ENCODE measurements at regions not wholly inside any gene's neighbourhood (a gene's known extent, or its start where the extent isn't known, plus 50 kb on each side); places are given as distances from the start of the nearest gene placed in this dataset.
"Not testable (repeated sequence)": the region's sequence is repeated elsewhere in the genome, so short reads cannot be mapped to it uniquely, and the experiment has no call there.

- H3K27me3 ChIP-seq (ENCODE audit: control insufficient read depth, insufficient read depth); H3K4me1 ChIP-seq (ENCODE audit: control insufficient read depth, insufficient read depth, low read length); intact Hi-C loops (cut with DNase I); DNase-seq; H3K27ac ChIP-seq (ENCODE audit: low read length); H3K9me3 ChIP-seq (ENCODE audit: control insufficient read depth, low read length); H3K4me3 ChIP-seq (ENCODE audit: low read length): not testable (repeated sequence)
- peak; percentile 84 to 92 for ATAC-seq
- no CpG with 5 or more reads among the region's 26 CpGs for whole genome bisulfite sequencing
Observed at GRCh38 chr1:120277428-120278258, 101.3 kb upstream of the SEC22B start.

GRCh38 chr1:120276710-120277109 is 100.4 kb upstream of the SEC22B start:
- no CpG with 5 or more reads among the region's 5 CpGs for WGBS
- DNase-seq; H3K27me3 ChIP-seq (ENCODE audit: control insufficient read depth, insufficient read depth); H3K9me3 ChIP-seq (ENCODE audit: control insufficient read depth, low read length); H3K4me3 ChIP-seq (ENCODE audit: low read length); intact Hi-C loops (cut with DNase I); H3K27ac ChIP-seq (ENCODE audit: low read length); H3K4me1 ChIP-seq (ENCODE audit: control insufficient read depth, insufficient read depth, low read length): not testable (repeated sequence)
- peak; percentile 42 to 57 for ATAC-seq

- WGBS = no CpG with 5 or more reads among the region's 3 CpGs
- intact Hi-C loops (cut with DNase I); ATAC-seq; DNase-seq; H3K9me3 ChIP-seq (ENCODE audit: control insufficient read depth, low read length); H3K4me3 ChIP-seq (ENCODE audit: low read length); H3K4me1 ChIP-seq (ENCODE audit: control insufficient read depth, insufficient read depth, low read length); H3K27me3 ChIP-seq (ENCODE audit: control insufficient read depth, insufficient read depth); H3K27ac ChIP-seq (ENCODE audit: low read length): not testable (repeated sequence)
Observed at GRCh38 chr1:120274438-120274837, 98.1 kb upstream of the SEC22B start.

GRCh38 chr1:120273363-120273762 is 97.0 kb upstream of the SEC22B start:
- WGBS = 34% methylated on average over 2 of the region's 4 CpGs
- H3K4me3 ChIP-seq (ENCODE audit: low read length); H3K27me3 ChIP-seq (ENCODE audit: control insufficient read depth, insufficient read depth); H3K27ac ChIP-seq (ENCODE audit: low read length); ATAC-seq; DNase-seq; H3K9me3 ChIP-seq (ENCODE audit: control insufficient read depth, low read length); intact Hi-C loops (cut with DNase I); H3K4me1 ChIP-seq (ENCODE audit: control insufficient read depth, insufficient read depth, low read length): not testable (repeated sequence)

- H3K9me3 ChIP-seq (ENCODE audit: control insufficient read depth, low read length); H3K27me3 ChIP-seq (ENCODE audit: control insufficient read depth, insufficient read depth); intact Hi-C loops (cut with DNase I); ATAC-seq; H3K27ac ChIP-seq (ENCODE audit: low read length); H3K4me1 ChIP-seq (ENCODE audit: control insufficient read depth, insufficient read depth, low read length); H3K4me3 ChIP-seq (ENCODE audit: low read length); DNase-seq: not testable (repeated sequence)
- WGBS = no CpG with 5 or more reads among the region's 3 CpGs
Observed at GRCh38 chr1:120272242-120272641, 95.9 kb upstream of the SEC22B start.

GRCh38 chr1:120271561-120272221 is 95.4 kb upstream of the SEC22B start:
- H3K27ac ChIP-seq (ENCODE audit: low read length); intact Hi-C loops (cut with DNase I); H3K27me3 ChIP-seq (ENCODE audit: control insufficient read depth, insufficient read depth); H3K4me1 ChIP-seq (ENCODE audit: control insufficient read depth, insufficient read depth, low read length); H3K4me3 ChIP-seq (ENCODE audit: low read length); DNase-seq; H3K9me3 ChIP-seq (ENCODE audit: control insufficient read depth, low read length); ATAC-seq: not testable (repeated sequence)
- WGBS = no CpG with 5 or more reads among the region's 5 CpGs

GRCh38 chr1:120267894-120268551 is 91.7 kb upstream of the SEC22B start:
- H3K4me1 ChIP-seq (ENCODE audit: control insufficient read depth, insufficient read depth, low read length); ATAC-seq; H3K9me3 ChIP-seq (ENCODE audit: control insufficient read depth, low read length); H3K27ac ChIP-seq (ENCODE audit: low read length); intact Hi-C loops (cut with DNase I); DNase-seq; H3K27me3 ChIP-seq (ENCODE audit: control insufficient read depth, insufficient read depth); H3K4me3 ChIP-seq (ENCODE audit: low read length): not testable (repeated sequence)
- no CpG with 5 or more reads among the region's 1 CpG for WGBS

- H3K4me1 ChIP-seq (ENCODE audit: control insufficient read depth, insufficient read depth, low read length); H3K27ac ChIP-seq (ENCODE audit: low read length); H3K9me3 ChIP-seq (ENCODE audit: control insufficient read depth, low read length); H3K4me3 ChIP-seq (ENCODE audit: low read length); ATAC-seq; intact Hi-C loops (cut with DNase I); H3K27me3 ChIP-seq (ENCODE audit: control insufficient read depth, insufficient read depth); DNase-seq: not testable (repeated sequence)
- WGBS = 98% methylated on average over 4 of the region's 6 CpGs
Observed at GRCh38 chr1:120264564-120264963, 88.2 kb upstream of the SEC22B start.

- intact Hi-C loops (cut with DNase I); H3K9me3 ChIP-seq (ENCODE audit: control insufficient read depth, low read length); H3K27me3 ChIP-seq (ENCODE audit: control insufficient read depth, insufficient read depth); DNase-seq; H3K4me1 ChIP-seq (ENCODE audit: control insufficient read depth, insufficient read depth, low read length); H3K4me3 ChIP-seq (ENCODE audit: low read length); H3K27ac ChIP-seq (ENCODE audit: low read length): not testable (repeated sequence)
- peak; percentile 77 to 92 for ATAC-seq
- no CpG with 5 or more reads among the region's 4 CpGs for WGBS
Observed at GRCh38 chr1:120262791-120263751, 86.8 kb upstream of the SEC22B start.

GRCh38 chr1:120257778-120258105 is 81.4 kb upstream of the SEC22B start:
- H3K27ac ChIP-seq (ENCODE audit: low read length); H3K9me3 ChIP-seq (ENCODE audit: control insufficient read depth, low read length); DNase-seq; intact Hi-C loops (cut with DNase I); H3K4me3 ChIP-seq (ENCODE audit: low read length); H3K4me1 ChIP-seq (ENCODE audit: control insufficient read depth, insufficient read depth, low read length); H3K27me3 ChIP-seq (ENCODE audit: control insufficient read depth, insufficient read depth): not testable (repeated sequence)
- WGBS = 0% methylated on average over 2 of the region's 2 CpGs
- peak; percentile 68 to 81 for ATAC-seq

Data from right cardiac atrium (tissue), 5 donors.